Cardiac septum (tissue), 1 donor: ENCODE measurements at regions not wholly inside any gene's neighbourhood (a gene's known extent, or its start where the extent isn't known, plus 50 kb on each side); places are given as distances from the start of the nearest gene placed in this dataset.
"Not testable (repeated sequence)": the region's sequence is repeated elsewhere in the genome, so short reads cannot be mapped to it uniquely, and the experiment has no call there.

Source experiments
- DNase-seq: peaks from one replicate; pipeline ENCODE4 v3.0.0-alpha.2; 2020; ENCODE audit warnings: low spot score
- intact Hi-C: fragments of 100-400 bp; cut with DNase I; formaldehyde crosslinking; loops from one replicate; pipeline ENCODE4 v1.14.0; 2022
- donor health status: DM: no; HTN: no; CAD: no.

DNA sequence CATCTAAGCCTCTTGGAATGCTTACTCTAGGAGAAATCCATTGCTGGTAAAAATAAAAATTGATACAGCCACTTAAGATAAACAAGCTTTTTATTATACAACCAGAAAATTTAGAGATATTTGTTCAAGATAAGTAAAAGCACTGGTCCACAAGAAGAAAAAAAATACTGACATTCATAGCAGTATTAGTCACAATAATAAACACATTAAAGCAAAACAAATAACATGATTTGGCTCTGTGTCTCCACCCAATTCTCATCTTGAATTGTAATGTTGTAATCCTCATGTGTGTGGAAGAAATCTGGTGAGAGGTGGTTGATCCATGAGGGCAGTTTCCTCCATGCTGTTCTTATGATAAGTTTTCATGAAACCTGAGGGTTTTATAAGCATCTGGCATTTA is 1093.5 kb upstream of the ADGRB3 start:
- intact Hi-C loops = no loop called here
- DNase-seq = no peak

DNA sequence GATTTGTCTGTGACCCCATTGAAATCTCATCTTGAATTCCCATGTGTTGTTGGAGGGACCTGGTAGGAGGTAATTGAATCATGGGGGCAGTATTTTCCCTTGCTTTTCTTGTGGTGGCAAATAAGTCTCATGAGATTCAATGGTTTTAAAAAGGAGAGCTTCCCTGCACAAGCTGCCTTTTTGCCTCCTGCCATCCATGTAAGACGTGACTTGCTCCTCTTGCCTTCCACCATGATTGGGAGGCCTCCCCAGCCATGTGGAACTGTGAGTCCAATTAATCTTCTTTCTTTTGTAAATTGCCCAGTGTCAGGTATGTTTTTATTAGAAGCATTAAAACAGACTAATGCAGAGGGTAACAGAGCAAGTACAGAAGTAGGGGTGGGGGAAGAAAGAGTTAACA is 1097.0 kb upstream of the ADGRB3 start:
- DNase-seq = no peak
- intact Hi-C loops = no loop called here

DNA sequence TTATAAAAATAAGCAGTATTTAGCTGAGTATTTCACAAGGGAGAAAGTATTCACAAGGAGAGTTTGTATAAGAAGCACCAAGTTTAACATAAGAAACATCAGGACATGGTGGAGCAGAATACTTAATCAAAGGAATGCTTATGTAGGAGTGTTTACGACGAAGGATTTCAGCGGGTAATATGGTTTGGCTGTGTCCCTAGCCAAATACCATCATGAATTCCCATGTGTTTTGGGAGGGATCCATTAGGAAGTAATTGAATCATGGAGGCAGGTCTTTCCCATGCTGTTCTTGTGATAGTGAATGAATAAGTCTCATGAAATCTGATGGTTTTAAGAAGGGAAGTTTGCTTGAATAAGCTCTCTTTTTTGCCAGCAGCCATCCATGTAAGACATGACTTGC is 1099.1 kb upstream of the ADGRB3 start:
- no peak for DNase-seq
- intact Hi-C loops = no loop called here

DNA sequence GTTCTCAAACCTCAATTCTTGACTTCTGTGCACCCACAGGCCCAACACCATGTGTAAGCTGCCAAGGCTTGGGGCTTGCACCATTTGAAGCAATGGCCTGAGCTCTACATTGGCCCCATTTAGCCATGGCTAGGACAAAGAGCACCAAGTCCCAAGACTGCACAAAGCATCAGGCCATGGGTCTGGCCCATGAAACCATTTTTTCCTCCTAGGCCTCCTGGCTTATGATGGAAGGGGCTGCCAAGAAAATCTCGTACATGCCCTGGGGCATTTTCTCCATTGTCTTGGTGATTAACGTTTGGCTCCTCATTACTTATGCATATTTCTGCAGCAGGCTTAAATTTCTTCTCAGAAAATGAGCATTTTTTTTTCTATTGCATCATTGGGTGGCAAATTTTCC is 1128.7 kb upstream of the ADGRB3 start:
- intact Hi-C loops = no loop called here

DNA sequence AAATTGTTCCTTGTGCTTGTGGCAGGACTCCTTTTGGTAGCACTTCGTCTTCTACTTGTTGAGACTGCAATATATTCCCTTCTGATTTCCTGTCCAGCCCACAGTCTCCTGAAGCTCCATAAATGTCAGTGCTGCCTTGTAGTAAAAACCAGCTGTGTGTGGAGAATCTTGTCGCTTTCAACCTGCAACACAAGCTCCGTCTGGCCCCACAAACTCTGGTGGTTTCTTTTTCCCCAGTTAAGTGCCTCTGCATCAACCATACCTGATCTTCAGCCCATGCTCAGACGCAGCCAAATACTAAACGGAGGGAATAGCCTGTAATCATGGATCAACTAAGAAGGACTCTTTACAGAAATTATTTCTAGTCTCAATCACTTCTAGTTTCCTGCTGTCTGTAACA is 1133.3 kb upstream of the ADGRB3 start:
- intact Hi-C loops = no loop called here
- DNase-seq = no peak

More for the DNA sequence above, 1128.7 kb upstream of the ADGRB3 start:
- DNase-seq = no peak

DNA sequence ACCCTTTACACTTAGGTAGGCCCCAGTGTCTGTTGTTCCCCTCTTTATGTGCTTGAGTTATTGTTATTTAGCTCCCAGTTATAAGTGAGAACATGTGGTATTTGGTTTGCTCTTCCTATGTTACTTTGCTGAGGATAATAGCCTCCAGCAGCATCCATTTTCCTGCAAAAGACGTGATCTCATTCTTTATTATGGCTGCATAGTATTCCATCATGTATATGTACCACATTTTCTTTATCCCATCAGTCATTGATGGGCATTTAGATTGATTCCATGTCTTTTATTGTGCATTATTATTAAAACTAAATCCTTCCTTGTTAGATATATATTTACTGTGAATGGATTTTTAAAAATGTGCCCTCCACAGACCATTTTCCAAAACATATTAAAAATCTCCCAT is 1137.3 kb upstream of the ADGRB3 start:
- intact Hi-C loops = no loop called here
- no peak for DNase-seq

DNA sequence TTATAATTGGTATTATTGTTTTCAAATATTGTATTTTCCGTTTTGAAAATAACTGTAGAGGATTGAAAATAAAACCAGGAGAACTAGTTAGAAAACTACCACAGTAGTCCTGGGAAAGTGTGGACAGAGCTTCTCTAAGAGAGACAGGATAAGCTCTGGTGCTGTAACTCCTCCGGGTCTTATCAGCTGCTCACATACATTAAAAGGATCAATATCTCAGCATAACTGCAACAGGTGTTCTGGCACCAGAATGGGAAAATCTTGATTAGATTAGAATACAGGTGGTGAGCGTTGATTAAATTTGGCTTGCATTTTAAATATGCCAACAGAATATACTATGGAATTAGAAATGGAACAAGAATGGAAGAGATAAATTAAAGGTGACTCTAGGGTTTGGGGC is 1138.9 kb upstream of the ADGRB3 start:
- intact Hi-C loops = no loop called here

DNA sequence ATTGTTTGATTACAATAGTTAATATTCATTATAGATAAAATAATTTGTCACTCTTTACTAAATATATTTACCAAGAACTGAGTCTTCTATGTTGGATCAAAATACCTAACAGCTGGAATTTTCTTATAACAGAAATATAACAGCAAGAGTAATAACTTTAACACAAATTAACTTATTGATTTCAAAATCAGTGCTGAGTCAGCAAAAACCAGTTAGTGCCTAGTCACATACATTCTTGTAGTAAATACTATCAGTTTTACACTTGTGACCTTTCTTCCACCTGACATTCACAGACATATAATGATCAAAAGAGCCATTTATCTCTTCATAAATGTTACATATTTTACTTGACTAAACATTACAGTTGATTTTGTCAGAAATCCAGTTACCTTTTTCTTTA is 1141.4 kb upstream of the ADGRB3 start:
- no peak for DNase-seq
- intact Hi-C loops = no loop called here

More for the DNA sequence above, 1138.9 kb upstream of the ADGRB3 start:
- no peak for DNase-seq

DNA sequence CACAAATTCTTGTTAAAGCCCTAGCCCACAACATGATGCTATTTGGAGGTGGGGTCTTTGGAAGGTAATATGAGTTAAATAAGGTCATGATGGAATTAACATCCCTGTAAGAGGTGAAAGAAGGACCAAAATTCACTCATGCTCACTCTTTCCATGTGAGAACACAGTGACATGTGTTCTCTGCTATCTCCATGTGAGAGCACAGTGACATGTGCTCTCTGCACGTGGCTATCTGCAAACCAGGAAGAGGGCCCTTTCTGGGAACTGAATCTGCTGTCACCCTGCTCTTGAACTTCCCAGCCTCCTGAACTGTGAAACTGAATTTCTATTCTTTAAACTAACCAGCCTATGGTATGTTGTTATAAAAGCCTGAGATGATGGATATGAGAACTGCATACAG is 1159.4 kb upstream of the ADGRB3 start:
- intact Hi-C loops = no loop called here
- DNase-seq = no peak

DNA sequence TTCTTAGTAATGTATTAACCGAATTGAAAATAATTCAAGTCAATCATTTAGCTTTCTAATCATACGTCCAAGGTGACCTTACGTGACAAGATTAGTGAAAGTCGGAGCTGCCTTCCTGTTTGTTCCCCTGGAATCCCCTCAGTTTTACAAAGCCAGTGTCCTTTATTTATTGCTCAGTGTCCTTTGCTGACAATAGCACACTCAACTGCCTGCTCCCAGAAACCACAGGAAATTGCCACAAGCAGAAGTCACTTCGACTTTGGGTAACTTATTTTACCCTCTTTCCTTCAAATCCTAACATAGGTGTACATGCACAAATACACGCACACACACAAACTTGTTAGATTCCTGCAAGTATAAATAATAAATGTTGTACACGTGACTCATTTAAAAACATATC is 1167.7 kb upstream of the ADGRB3 start:
- no peak for DNase-seq

DNA sequence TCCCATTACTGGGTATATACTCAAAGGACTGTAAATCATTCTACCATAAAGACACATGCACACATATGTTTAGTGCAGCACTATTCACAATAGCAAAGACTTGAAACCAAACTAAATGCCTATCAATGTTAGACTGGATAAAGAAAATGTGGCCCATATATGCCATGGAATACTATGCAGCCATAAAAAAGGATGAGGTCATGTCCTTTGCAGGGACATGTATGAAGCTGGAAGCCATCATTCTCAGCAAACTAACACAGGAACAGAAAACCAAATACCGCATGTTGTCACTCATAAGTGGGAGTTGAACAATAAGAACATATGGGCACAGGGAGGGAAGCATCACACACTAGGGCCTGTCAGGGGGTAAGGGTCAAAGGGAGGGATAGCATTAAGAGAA is 1172.4 kb upstream of the ADGRB3 start:
- intact Hi-C loops, DNase-seq: not testable (repeated sequence)

More for the DNA sequence above, 1167.7 kb upstream of the ADGRB3 start:
- intact Hi-C loops = no loop called here

DNA sequence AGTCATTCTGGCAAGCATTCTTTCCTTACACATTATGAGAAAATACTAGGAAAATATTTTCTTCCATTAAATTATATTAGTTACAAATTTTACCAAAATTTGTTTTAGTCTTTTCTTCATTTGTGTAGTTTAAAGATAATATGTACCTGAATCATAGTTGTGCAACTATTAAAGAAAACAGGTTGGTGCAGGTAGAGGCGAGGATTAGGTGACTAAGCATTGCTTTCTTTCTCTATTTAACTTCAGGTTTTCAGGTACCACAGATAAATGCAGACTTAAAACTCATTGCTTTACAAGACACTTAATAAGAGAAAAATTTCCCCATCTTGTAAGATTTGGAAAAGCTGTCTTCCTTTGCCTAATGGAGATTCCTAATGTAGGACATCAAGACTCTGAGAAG is 1175.5 kb upstream of the ADGRB3 start:
- no peak for DNase-seq
- intact Hi-C loops = no loop called here

DNA sequence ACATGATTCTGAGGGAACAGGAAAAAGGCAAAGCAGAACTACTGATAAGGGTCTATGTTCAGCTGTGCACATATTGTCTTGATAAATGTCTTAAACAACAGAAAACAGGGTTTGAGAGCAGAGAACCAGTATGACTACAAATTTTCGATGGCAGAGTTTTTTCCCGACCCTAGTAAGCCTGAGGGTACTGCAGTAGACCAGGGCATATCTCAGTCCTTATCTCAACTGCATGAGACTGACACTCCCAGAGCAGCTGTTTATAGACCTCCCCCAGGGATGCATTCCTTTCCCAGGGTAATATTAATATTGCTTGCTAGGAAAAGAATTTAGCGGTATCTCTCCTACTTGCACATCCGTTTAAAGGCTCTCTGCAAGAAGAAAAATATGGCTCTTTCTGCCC is 1176.8 kb upstream of the ADGRB3 start:
- no peak for DNase-seq
- intact Hi-C loops = no loop called here

DNA sequence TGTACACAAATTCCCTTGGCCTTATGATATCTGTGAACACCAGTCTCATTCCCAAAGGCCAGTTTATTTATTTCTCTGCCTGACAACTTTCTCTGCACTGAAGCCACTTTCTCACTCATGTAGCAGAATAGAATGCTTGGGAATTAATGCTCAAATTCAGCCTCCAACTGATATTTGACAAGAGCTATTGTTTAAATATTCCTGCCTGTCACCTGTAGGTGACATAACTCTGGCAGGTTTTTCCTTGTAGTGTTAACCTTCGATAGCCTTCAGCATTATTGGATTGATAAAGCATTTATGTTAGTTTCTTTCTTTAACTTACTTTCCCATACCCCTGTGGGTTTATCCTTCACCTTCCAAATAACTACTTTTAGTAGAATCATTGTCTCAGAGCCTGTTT is 1183.2 kb upstream of the ADGRB3 start:
- no peak for DNase-seq
- intact Hi-C loops = no loop called here

DNA sequence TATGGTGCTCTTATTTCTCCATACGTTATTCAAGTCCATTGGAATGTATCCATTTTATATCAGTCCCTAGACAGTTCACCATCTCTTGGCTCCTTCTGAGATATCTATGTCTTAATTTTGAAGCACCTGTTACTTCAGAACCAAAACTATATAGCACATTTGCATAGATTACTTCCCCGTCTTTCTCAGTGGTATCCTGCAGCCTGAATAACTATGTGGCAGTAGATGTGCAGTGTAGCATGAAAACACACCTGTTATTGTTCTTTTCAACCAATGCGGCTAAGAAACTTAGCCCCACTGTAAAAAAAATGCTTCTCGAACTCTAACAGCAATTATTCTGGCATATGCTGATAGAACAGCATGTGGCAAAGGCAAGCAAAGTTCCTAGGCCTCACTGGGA is 1184.4 kb upstream of the ADGRB3 start:
- intact Hi-C loops = no loop called here
- DNase-seq = no peak

DNA sequence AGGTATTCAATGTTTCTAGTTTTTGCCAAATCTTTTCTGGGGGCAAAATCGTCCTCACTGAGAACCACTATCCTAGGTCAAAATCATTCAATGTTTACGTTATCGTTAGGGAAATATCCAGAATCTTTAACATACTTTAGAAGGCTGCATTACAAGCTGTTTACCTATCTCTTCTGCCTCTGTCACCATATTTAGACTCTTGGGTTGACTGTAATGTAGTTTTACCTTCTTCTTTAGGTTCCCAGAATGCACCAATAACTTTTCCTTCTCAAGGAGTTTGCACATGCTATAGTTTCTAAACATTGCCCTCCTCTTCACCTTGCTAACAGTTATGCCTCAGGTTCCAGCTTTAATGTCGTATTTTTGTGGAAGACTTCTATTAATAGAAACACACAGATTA is 1185.5 kb upstream of the ADGRB3 start:
- no peak for DNase-seq
- intact Hi-C loops = no loop called here

DNA sequence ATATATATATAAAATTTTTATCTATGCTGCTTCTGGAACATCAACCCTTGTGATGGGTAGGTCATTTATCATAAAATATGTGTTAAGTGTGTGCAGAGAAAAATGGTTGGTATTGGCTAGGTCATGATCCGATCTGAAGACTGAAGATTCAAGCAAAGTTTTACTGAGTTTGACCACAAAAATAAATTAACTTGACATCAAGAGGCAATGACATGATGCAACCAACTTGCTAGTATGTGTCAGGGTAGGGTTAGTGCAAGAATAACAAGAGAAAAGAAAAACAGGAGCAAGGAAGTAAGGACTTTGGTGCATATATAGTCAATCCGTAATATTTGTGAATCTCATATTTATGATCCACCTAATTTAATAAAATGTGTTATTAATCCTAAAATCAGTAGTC is 1202.0 kb upstream of the ADGRB3 start:
- intact Hi-C loops = no loop called here
- no peak for DNase-seq

DNA sequence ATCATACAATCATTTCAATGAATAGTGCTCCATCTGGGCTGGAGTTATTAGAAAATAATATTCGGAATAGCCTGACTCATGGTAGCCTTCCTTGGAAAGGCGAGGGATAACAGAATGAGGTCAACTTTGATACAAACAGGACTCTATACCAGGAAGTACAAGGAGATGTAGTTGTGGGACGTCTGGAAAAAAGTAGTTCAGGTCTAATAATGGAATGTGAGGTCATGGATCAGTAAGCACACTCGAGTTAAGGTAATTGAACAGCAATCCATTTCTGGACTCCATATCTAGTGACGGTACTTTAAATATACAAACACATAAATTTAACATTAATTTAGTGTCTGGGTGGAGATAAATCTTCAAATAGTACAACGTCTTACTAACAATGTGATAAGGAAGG is 1204.0 kb upstream of the ADGRB3 start:
- intact Hi-C loops = no loop called here
- no peak for DNase-seq

DNA sequence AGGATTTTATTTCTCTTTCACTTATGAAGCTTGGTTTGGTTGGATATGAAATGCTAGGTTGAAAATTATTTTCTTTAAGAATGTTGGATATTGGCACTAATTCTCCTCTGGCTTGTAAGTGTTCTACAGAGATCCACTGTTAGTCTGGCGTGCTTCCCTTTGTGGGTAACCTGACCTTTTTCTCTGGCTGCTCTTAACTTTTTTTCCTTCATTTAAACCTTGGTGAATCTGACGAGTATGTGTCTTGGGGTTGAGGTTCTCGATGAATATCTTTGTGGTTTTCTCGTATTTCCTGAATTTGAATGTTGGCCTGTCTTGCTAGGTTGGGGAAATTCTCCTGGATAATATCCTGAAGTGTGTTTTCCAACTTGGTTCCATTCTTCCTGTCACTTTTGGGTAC is 1208.4 kb upstream of the ADGRB3 start:
- intact Hi-C loops = not testable (repeated sequence)

DNA sequence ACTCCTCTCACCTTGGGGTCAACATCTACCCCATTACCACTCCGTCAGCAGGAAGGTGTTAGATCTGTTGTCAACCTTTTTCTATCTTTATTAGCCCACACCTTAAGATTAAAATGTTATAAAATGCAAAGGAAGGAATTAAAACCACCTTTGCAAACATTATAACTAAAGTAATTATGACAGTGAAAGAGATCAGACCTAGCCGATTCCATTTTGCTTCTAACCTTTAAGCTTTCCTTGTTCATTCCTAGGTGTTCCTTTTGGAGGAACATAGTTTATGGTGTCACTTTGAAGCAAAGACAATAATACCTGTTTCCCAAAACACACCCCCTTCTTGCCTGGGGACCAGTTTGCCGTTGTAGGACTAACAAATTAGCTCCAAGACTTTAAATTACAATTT is 1223.0 kb upstream of the ADGRB3 start:
- no peak for DNase-seq
- intact Hi-C loops = no loop called here

More for the DNA sequence above, 1208.4 kb upstream of the ADGRB3 start:
- not testable (repeated sequence) for DNase-seq

DNA sequence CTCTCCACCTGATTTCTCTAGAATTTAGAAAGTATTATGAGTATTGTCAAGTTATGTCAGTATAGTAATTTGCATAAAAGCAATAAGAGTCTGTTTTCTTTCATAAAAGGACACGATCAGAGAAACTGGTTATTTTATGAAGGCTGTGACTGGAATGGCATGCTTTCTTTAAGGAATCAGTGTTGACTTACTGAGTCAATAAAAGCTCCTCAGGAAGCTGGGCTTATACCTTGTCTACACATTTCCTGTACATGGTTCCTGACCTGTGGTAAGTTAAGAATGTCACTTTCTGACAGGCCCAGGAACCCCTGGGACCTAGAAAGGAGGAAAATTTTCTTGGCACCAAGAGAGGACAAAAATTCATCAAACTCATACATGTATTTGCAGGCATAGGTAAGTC is 1224.0 kb upstream of the ADGRB3 start:
- intact Hi-C loops = no loop called here
- no peak for DNase-seq

DNA sequence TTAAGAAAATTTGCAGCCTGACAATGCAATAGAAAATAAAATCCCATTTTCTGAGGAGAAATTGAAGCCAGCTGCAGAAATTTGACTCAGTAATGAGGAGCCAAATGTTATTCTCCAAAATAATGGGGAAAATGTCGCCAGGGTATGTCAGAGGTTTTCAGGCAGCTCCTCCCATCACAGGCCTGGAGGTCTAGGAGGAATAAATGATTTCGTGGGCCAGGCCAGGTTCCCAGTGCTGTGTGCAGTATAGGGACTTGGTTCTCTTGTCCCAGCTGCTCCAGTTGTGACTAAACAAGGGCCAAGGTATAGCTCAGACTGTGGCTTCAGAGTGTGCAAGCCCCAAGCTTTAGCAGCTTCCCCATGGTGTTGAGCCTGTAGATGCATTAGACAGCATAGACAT is 1240.8 kb upstream of the ADGRB3 start:
- intact Hi-C loops = no loop called here
- DNase-seq = no peak

DNA sequence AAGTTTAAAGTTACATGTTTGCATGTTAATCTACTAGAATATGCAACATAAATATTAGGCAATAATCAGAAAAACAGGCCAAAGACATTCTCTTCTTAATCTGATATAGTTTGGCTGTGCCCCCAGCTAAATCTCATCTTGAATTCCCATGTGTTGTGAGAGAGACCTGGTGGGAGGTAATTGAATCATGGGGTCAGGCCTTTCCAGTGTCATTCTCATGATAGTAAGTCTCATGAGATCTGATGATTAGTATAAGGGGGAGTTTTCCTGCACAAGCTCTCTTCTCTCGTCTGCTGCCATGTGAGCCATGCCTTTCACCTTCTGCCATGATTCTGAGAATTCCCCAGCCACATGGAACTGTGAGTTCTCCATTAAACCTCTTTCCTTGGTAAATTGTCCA is 1241.7 kb upstream of the ADGRB3 start:
- DNase-seq = no peak
- intact Hi-C loops = no loop called here
